GM21786 (cell line): ENCODE measurements at regions not wholly inside any gene's neighbourhood (a gene's known extent, or its start where the extent isn't known, plus 50 kb on each side); places are given as distances from the start of the nearest gene placed in this dataset.

Experiments used
- ATAC-seq: cut with Tn5 transposase; IDR thresholded peaks from one replicate; pipeline ENCODE4 v1.9.1; 2021; ENCODE audit not compliant: unreplicated experiment

- no peak for ATAC-seq
Observed at GRCh38 chr5:2502970-2503594, 248.4 kb downstream of the IRX2 start.

GRCh38 chr5:2499917-2500316 lies 251.6 kb downstream of the IRX2 start:
- ATAC-seq, result no peak

- ATAC-seq, result no peak
Observed at GRCh38 chr5:2496891-2497290, 254.6 kb downstream of the IRX2 start.

- ATAC-seq, result no peak
Observed at GRCh38 chr5:2496126-2496525, 255.4 kb downstream of the IRX2 start.

- ATAC-seq, result no peak
Observed at GRCh38 chr5:2493356-2493755, 258.1 kb downstream of the IRX2 start.

- no peak for ATAC-seq
Observed at GRCh38 chr5:2492476-2492875, 259.0 kb downstream of the IRX2 start.

GRCh38 chr5:2491846-2492245 lies 259.6 kb downstream of the IRX2 start:
- ATAC-seq, result no peak

GRCh38 chr5:2489306-2489705 lies 262.2 kb downstream of the IRX2 start:
- ATAC-seq, result no peak

GRCh38 chr5:2488593-2488992 lies 262.9 kb downstream of the IRX2 start:
- ATAC-seq, result no peak

GRCh38 chr5:2487152-2487763 lies 264.2 kb downstream of the IRX2 start:
- no peak for ATAC-seq

- no peak for ATAC-seq
Observed at GRCh38 chr5:2486373-2486772, 265.1 kb downstream of the IRX2 start.

- ATAC-seq, result no peak
Observed at GRCh38 chr5:2482778-2483177, 268.7 kb downstream of the IRX2 start.

GRCh38 chr5:2480871-2481270 lies 270.6 kb downstream of the IRX2 start:
- ATAC-seq, result no peak

- no peak for ATAC-seq
Observed at GRCh38 chr5:2475902-2476301, 275.6 kb downstream of the IRX2 start.

GRCh38 chr5:2472670-2473069 lies 278.8 kb downstream of the IRX2 start:
- no peak for ATAC-seq

- ATAC-seq, result no peak
Observed at GRCh38 chr5:2471152-2471879, 280.2 kb downstream of the IRX2 start.

GRCh38 chr5:2466966-2467365 lies 284.5 kb downstream of the IRX2 start:
- no peak for ATAC-seq

- no peak for ATAC-seq
Observed at GRCh38 chr5:2465383-2465782, 286.1 kb downstream of the IRX2 start.

- ATAC-seq, result no peak
Observed at GRCh38 chr5:2464141-2464540, 287.3 kb downstream of the IRX2 start.

- no peak for ATAC-seq
Observed at GRCh38 chr5:2461701-2462691, 289.5 kb downstream of the IRX2 start.

GRCh38 chr5:2460098-2460497 lies 291.4 kb downstream of the IRX2 start:
- ATAC-seq, result no peak
